Uterus (tissue), 3 donors: ENCODE measurements at regions not wholly inside any gene's neighbourhood (a gene's known extent, or its start where the extent isn't known, plus 50 kb on each side); places are given as distances from the start of the nearest gene placed in this dataset.

Experiments used
- DNase-seq, 2 donors: peaks; one replicate each; pipeline ENCODE4 v3.0.0-alpha.2; 2019 to 2020
- H3K27ac ChIP-seq, 2 donors: fragments of 200-600 bp; sonication (generic); 1 replicate in 1 of 2; 2 replicates in 1 of 2; pipeline ENCODE4 v1.5.1; 2016 to 2018
- H3K27me3 ChIP-seq, 2 donors: fragments of 200-600 bp; sonication (generic); one replicate each; pipeline ENCODE4 v1.5.1; 2018 to 2019; ENCODE audit warnings: control low read depth in 1 of 2
- H3K36me3 ChIP-seq, 2 donors: fragments of 200-600 bp; sonication (generic); one replicate each; pipeline ENCODE4 v1.5.1; 2019; ENCODE audit warnings: control low read depth in 1 of 2
- H3K4me1 ChIP-seq, 2 donors: fragments of 200-600 bp; sonication (generic); one replicate each; pipeline ENCODE4 v1.5.1; 2018 to 2019; ENCODE audit warnings: control low read depth in 1 of 2
- H3K4me3 ChIP-seq, 2 donors: fragments of 200-600 bp; sonication (generic); 1 replicate in 1 of 2; 2 replicates in 1 of 2; pipeline ENCODE4 v1.5.1; 2018 to 2019; ENCODE audit warnings: mild to moderate bottlenecking in 1 of 2
- H3K9me3 ChIP-seq, 2 donors: fragments of 200-600 bp; sonication (generic); one replicate each; pipeline ENCODE4 v1.5.1; 2019; ENCODE audit warnings: control low read depth in 1 of 2
- CTCF ChIP-seq, 4 experiments: fragments of 200-600 bp in 2 of 4; fragments of 450-650 bp in 2 of 4; sonication (generic) in 2 of 4; IDR thresholded peaks; one replicate each; pipeline ENCODE4 v1.5.1; 2016 to 2019; ENCODE audit warnings: antibody characterized with exemption in 4 of 4, mild to moderate bottlenecking in 2 of 4, moderate library complexity in 1 of 4
- POLR2A ChIP-seq, 2 donors: fragments of 450-650 bp; IDR thresholded peaks; one replicate each; pipeline ENCODE4 v1.6.1; 2016; ENCODE audit warnings: antibody characterized with exemption in 2 of 2, mild to moderate bottlenecking in 1 of 2, moderate library complexity in 1 of 2
- intact Hi-C: fragments of 100-400 bp; cut with DNase I; formaldehyde crosslinking; loops from one replicate; pipeline ENCODE4 v1.15.1; 2023; ENCODE audit warnings: low total_unique reads
- donor health status: DM: yes; HTN: yes; CAD: no.

DNA sequence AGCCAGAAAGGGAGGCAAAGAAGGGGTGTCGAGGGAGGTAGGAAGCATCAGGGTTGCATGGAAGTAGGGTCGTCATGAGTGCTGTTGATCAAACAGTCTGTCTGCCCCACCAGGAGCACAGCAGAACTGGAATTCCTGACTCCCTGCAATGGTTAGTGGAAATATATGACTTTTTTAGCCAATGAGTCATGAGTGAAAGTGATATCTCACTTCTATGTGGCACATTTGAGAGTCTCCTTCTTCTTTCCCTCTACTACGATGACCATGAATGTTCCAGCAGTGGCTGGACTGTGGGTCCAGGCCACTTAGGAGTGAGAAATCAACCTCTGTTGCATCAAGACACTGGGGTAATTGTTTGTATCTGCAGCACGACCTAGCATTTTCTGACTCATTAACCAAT is 199.5 kb downstream of the TTC32 start:
- H3K27me3 ChIP-seq, result no peaks in the 10 kb centered on the region
- TF ChIP-seq CTCF (IDR thresholded peaks at IDR 0.05) (no peak), POLR2A (IDR thresholded peaks at IDR 0.05) (no peak)
- intact Hi-C loops, result no loop called here
- H3K9me3 ChIP-seq, result no peaks in the 10 kb centered on the region
- H3K27ac ChIP-seq, result no peak overlapping the region
- no peaks in the 10 kb centered on the region for H3K4me1 ChIP-seq
- no peak overlapping the region for H3K4me3 ChIP-seq
- no peaks in the 10 kb centered on the region for H3K36me3 ChIP-seq
- no peak for DNase-seq

DNA sequence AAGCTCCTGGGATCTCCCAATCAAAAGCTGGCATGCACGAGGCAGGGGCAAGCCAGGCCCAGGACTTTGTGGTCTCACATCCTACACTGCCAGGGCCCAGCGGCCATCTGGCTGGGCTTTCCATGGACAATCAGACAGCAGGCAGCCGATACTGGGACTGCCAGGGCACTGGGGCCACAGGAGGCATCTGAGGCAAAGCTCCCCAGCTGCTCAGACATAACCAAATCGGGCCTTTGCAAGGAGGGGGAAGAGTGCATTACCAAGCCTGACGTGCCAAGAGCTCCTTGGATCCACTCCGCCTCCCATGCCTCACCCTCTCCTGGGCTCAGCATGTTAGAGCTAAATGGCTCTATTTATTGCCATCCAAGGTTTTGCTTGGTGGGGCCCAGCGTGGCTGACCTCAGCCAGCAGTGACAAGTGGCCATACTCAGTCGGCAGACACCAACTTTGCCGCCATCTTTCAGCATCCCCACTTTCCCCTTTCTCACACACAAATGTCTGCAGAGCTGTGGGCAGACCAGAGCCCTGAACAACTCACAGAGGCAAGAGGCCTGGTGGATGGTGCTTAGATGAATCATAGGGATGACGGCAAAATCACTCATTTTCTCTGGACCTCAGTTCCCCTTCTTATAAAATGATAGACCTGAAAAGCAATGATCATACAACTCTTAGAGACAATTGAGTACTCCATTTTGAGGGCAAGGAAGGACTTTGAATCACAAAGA is 200.8 kb downstream of the TTC32 start:
- intact Hi-C loops, result no loop called here
- Histone ChIP-seq H3K27me3 (no peaks in the 10 kb centered on the region), H3K4me3 (no peak overlapping the region), H3K27ac (no peak overlapping the region), H3K4me1 (no peaks in the 10 kb centered on the region), H3K9me3 (no peaks in the 10 kb centered on the region), H3K36me3 (no peaks in the 10 kb centered on the region)
- TF ChIP-seq CTCF (IDR thresholded peaks at IDR 0.05) (no peak), POLR2A (IDR thresholded peaks at IDR 0.05) (no peak)
- no peak for DNase-seq

DNA sequence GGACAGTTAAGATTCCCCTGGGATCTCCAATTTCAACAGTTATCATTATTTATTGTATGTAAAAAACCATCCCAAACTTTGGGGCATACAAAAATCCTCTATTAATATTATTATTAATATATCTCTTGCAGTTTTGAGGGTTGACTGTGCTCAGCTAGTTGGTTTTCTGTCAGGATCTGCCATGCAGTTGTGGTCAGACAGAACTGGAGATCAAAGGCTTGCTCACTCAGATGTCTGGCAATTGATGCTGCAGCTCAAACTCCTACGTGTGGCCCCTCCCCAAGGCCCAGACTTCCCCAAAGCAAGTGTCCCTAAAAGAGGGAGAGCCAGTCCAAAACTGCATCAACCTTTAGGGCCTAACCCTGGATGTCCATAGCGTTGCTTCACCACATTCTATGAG is 204.7 kb downstream of the TTC32 start:
- no peaks in the 10 kb centered on the region for H3K9me3 ChIP-seq
- H3K36me3 ChIP-seq, result no peaks in the 10 kb centered on the region
- no peaks in the 10 kb centered on the region for H3K27me3 ChIP-seq
- no peak overlapping the region for H3K4me3 ChIP-seq
- DNase-seq, result no peak
- no peak overlapping the region for H3K27ac ChIP-seq
- intact Hi-C loops, result no loop called here
- no peaks in the 10 kb centered on the region for H3K4me1 ChIP-seq
- TF ChIP-seq CTCF (IDR thresholded peaks at IDR 0.05), result no peak

GRCh38 chr2:19695706-19696105 is 206.1 kb downstream of the TTC32 start:
- Histone ChIP-seq H3K4me3 (no peak overlapping the region), H3K27ac (no peak overlapping the region), H3K27me3 (no peaks in the 10 kb centered on the region), H3K36me3 (no peaks in the 10 kb centered on the region), H3K4me1 (no peaks in the 10 kb centered on the region), H3K9me3 (no peaks in the 10 kb centered on the region)
- intact Hi-C loops, result no loop called here
- TF ChIP-seq POLR2A (IDR thresholded peaks at IDR 0.05), result no peak
- no peak for TF ChIP-seq CTCF (IDR thresholded peaks at IDR 0.05)
- DNase-seq, result no peak

- Histone ChIP-seq H3K4me1 (no peaks in the 10 kb centered on the region), H3K4me3 (no peak overlapping the region), H3K27me3 (no peaks in the 10 kb centered on the region), H3K27ac (no peak overlapping the region), H3K36me3 (no peaks in the 10 kb centered on the region), H3K9me3 (no peaks in the 10 kb centered on the region)
- intact Hi-C loops, result no loop called here
- TF ChIP-seq POLR2A (IDR thresholded peaks at IDR 0.05) (no peak), CTCF (IDR thresholded peaks at IDR 0.05) (no peak)
- no peak for DNase-seq
These were observed 209.9 kb downstream of the TTC32 start for GRCh38 chr2:19691892-19692291.
